ENCODE measurements at regions not wholly inside any gene's neighbourhood (a gene's known extent, or its start where the extent isn't known, plus 50 kb on each side); places are given as distances from the start of the nearest gene placed in this dataset.

DNA sequence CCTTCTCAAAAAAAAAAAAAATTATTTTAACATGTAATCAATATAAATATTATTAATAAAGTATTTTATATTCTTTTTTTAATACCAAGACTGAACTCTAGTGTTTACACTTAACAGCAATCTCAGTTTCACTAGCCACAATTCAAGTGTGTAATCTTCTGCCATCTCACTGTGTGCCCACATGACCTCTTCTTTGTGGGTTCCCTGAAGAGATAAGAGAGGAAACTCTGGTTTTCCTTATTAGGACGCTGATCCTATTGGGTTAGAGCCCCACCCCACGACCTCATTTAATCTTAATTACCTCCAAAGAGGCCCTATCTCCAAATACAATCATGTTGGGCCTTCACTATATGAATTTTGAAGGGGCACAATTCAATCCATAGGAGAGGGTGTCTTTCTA, 177.6 kb downstream of the STK31 start:
- Histone ChIP-seq H3K36me3 (ENCODE audit: control insufficient read depth, insufficient read depth, low read length) (no peaks in the 10 kb centered on the region), H3K4me3 (ENCODE audit: low read length) (no peak overlapping the region), H3K27me3 (ENCODE audit: control insufficient read depth, insufficient read depth, low read length, poor library complexity, severe bottlenecking) (no peaks in the 10 kb centered on the region), H3K27ac (ENCODE audit: low read depth, low read length) (no peak overlapping the region), H3K9me3 (ENCODE audit: control insufficient read depth, low read length) (no peaks in the 10 kb centered on the region), H3K4me1 (ENCODE audit: control insufficient read depth, insufficient read depth, low read length) (no peaks in the 10 kb centered on the region), H3K9ac (ENCODE audit: extremely low read depth, low read length, poor library complexity, severe bottlenecking) (no peak overlapping the region)
- DNase-seq: no peak
- H3K27ac Mint-ChIP-seq: no peak overlapping the region
- no peaks in the 10 kb centered on the region for H3K4me1 Mint-ChIP-seq
- H3K27me3 Mint-ChIP-seq (ENCODE audit: insufficient read depth): no peaks in the 10 kb centered on the region
- WGBS, 2 experiments (ENCODE audit: insufficient coverage in 1 of 2, insufficient read length in 1 of 2): 70% methylated on average over 2 of the region's 2 CpGs; no CpG with 5 or more reads in 1 of the 2 experiments
- TF ChIP-seq, protein P1, sequence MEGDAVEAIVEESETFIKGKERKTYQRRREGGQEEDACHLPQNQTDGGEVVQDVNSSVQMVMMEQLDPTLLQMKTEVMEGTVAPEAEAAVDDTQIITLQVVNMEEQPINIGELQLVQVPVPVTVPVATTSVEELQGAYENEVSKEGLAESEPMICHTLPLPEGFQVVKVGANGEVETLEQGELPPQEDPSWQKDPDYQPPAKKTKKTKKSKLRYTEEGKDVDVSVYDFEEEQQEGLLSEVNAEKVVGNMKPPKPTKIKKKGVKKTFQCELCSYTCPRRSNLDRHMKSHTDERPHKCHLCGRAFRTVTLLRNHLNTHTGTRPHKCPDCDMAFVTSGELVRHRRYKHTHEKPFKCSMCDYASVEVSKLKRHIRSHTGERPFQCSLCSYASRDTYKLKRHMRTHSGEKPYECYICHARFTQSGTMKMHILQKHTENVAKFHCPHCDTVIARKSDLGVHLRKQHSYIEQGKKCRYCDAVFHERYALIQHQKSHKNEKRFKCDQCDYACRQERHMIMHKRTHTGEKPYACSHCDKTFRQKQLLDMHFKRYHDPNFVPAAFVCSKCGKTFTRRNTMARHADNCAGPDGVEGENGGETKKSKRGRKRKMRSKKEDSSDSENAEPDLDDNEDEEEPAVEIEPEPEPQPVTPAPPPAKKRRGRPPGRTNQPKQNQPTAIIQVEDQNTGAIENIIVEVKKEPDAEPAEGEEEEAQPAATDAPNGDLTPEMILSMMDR (conservative IDR thresholded peaks at IDR 0.05): no peak
- no peaks in the 10 kb centered on the region for H3K9me3 Mint-ChIP-seq
- no peaks in the 10 kb centered on the region for H3K36me3 Mint-ChIP-seq (ENCODE audit: low read depth)
- no peak overlapping the region for H3K4me3 Mint-ChIP-seq

DNA sequence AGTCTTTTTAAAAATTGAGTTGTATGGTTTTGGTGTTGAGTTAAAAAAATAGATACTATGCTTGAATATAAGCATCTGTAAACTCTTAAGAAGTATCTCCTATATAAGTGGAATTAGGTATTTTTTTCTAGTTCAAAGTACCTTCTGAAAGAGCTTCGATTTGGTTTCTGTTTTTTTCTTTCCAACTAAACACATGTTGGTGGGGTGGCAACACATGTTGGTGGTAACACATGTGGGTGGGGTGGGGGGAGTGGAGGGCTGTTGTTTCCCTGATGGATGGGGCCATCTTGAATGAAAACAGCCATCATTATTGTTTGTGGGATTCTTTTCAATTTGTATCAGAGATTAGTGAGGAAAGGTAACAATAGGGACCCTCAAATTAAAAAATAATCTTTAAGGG, 178.9 kb downstream of the STK31 start:
- TF ChIP-seq, protein P1 (conservative IDR thresholded peaks at IDR 0.05): no peak
- Histone ChIP-seq H3K27ac (ENCODE audit: low read depth, low read length) (no peak overlapping the region), H3K9me3 (ENCODE audit: control insufficient read depth, low read length) (no peaks in the 10 kb centered on the region), H3K36me3 (ENCODE audit: control insufficient read depth, insufficient read depth, low read length) (no peaks in the 10 kb centered on the region), H3K9ac (ENCODE audit: extremely low read depth, low read length, poor library complexity, severe bottlenecking) (no peak overlapping the region), H3K27me3 (ENCODE audit: control insufficient read depth, insufficient read depth, low read length, poor library complexity, severe bottlenecking) (no peaks in the 10 kb centered on the region), H3K4me3 (ENCODE audit: low read length) (no peak overlapping the region), H3K4me1 (ENCODE audit: control insufficient read depth, insufficient read depth, low read length) (no peaks in the 10 kb centered on the region)
- H3K27ac Mint-ChIP-seq: no peak overlapping the region
- H3K4me1 Mint-ChIP-seq: no peaks in the 10 kb centered on the region
- DNase-seq: no peak
- H3K36me3 Mint-ChIP-seq (ENCODE audit: low read depth): no peaks in the 10 kb centered on the region
- no peaks in the 10 kb centered on the region for H3K9me3 Mint-ChIP-seq
- H3K27me3 Mint-ChIP-seq (ENCODE audit: insufficient read depth): no peaks in the 10 kb centered on the region
- H3K4me3 Mint-ChIP-seq: no peak overlapping the region
- WGBS, 2 experiments (ENCODE audit: insufficient coverage in 1 of 2, insufficient read length in 1 of 2): 88% methylated on average over 1 of the region's 1 CpG; no CpG with 5 or more reads in 1 of the 2 experiments

DNA sequence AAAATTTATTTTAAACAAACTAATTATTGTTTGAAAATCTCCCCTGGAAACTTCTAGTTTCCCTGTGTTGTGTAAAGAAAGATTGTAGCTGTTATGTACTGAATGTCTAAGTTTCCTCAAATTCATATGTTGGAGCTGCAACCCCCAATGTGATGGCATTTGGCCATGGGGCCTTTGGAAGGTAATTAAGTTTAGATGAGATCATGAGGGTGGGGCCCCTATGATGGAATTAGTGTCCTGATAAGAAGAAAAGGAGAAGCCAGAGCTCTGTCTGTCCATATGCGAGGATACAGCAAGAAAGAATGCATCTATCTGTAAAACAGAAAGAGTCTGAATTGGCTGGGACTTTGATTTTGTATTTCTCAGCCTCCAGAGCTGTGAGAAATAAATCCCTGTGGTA, 179.5 kb downstream of the STK31 start:
- H3K36me3 Mint-ChIP-seq (ENCODE audit: low read depth): no peaks in the 10 kb centered on the region
- no peak for DNase-seq
- TF ChIP-seq, protein P1 (conservative IDR thresholded peaks at IDR 0.05): no peak
- Histone ChIP-seq H3K9ac (ENCODE audit: extremely low read depth, low read length, poor library complexity, severe bottlenecking) (no peak overlapping the region), H3K27me3 (ENCODE audit: control insufficient read depth, insufficient read depth, low read length, poor library complexity, severe bottlenecking) (no peaks in the 10 kb centered on the region), H3K9me3 (ENCODE audit: control insufficient read depth, low read length) (no peaks in the 10 kb centered on the region), H3K27ac (ENCODE audit: low read depth, low read length) (no peak overlapping the region), H3K36me3 (ENCODE audit: control insufficient read depth, insufficient read depth, low read length) (no peaks in the 10 kb centered on the region), H3K4me1 (ENCODE audit: control insufficient read depth, insufficient read depth, low read length) (no peaks in the 10 kb centered on the region), H3K4me3 (ENCODE audit: low read length) (no peak overlapping the region)
- no peaks in the 10 kb centered on the region for H3K4me1 Mint-ChIP-seq
- no peaks in the 10 kb centered on the region for H3K9me3 Mint-ChIP-seq
- H3K4me3 Mint-ChIP-seq: no peak overlapping the region
- H3K27me3 Mint-ChIP-seq (ENCODE audit: insufficient read depth): no peaks in the 10 kb centered on the region
- 95 to 100% methylated on average over 1 of the region's 1 CpG for WGBS, 2 experiments (ENCODE audit: insufficient coverage in 1 of 2, insufficient read length in 1 of 2)
- H3K27ac Mint-ChIP-seq: no peak overlapping the region
